ENCODE measurements at regions not wholly inside any gene's neighbourhood (a gene's known extent, or its start where the extent isn't known, plus 50 kb on each side); places are given as distances from the start of the nearest gene placed in this dataset.
"Not testable (repeated sequence)": the region's sequence is repeated elsewhere in the genome, so short reads cannot be mapped to it uniquely, and the experiment has no call there.

DNA sequence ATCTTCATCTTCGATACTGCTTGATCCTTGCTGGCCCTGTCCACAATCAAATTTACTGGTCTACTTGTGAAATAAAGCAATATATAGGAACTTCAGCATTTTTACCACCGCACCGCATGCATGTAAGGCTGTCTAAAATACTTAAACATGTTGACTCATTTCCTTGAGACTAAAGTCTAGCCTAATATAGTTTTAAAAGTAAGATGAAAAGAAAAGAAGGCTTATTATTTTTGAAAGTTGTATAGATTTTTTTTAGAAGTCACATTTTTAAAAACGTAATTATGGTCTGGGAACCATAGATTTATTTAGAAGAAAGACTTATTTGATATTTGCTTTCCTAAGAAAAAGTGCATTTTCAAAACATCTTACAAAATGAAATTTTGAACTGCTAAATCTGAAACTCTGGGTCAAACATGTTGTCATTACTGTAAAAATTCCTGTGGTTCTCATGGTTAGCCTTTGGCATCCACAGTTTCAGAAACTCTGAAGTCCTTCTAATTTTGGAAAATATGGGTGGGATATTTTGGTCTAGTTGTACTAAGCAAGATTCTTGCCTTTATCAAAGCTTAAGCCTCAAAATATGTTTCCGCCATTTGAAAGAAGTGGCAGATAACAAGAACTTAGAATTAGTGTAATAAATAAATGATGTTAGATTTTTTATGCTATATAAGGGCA, 423.5 kb upstream of the CTSO start:
- Histone ChIP-seq H3K9me3 (no peaks in the 10 kb centered on the region), H3K27ac (no peak overlapping the region), H3K36me3 (no peaks in the 10 kb centered on the region), H3K4me1 (no peaks in the 10 kb centered on the region), H3K4me3 (no peak overlapping the region), H3K27me3 (no peaks in the 10 kb centered on the region)
- WGBS, 2 donors = 72 to 76% methylated on average over 5 of the region's 5 CpGs
- intact Hi-C loops (cut with DNase I) = no loop called here
- no peak for DNase-seq
- TF ChIP-seq POLR2A (IDR thresholded peaks at IDR 0.05) = no peak
- no peak for TF ChIP-seq CTCF (IDR thresholded peaks at IDR 0.05)

- Histone ChIP-seq H3K36me3 (no peaks in the 10 kb centered on the region), H3K4me3 (no peak overlapping the region), H3K27ac (no peak overlapping the region), H3K4me1 (no peaks in the 10 kb centered on the region), H3K27me3 (no peaks in the 10 kb centered on the region), H3K9me3 (no peaks in the 10 kb centered on the region)
- intact Hi-C loops (cut with DNase I) = no loop called here
- no peak for DNase-seq
- TF ChIP-seq POLR2A (IDR thresholded peaks at IDR 0.05) (no peak), CTCF (IDR thresholded peaks at IDR 0.05) (no peak)
Measured at GRCh38 chr4:156374894-156375293, 421.2 kb upstream of the CTSO start.

GRCh38 chr4:156374069-156374468, 420.4 kb upstream of the CTSO start:
- intact Hi-C loops (cut with DNase I) = no loop called here
- Histone ChIP-seq H3K36me3 (no peaks in the 10 kb centered on the region), H3K4me1 (no peaks in the 10 kb centered on the region), H3K4me3 (no peak overlapping the region), H3K27me3 (no peaks in the 10 kb centered on the region), H3K27ac (no peak overlapping the region), H3K9me3 (no peaks in the 10 kb centered on the region)
- TF ChIP-seq POLR2A (IDR thresholded peaks at IDR 0.05) = no peak
- no peak for TF ChIP-seq CTCF (IDR thresholded peaks at IDR 0.05)
- DNase-seq = no peak
- WGBS, 2 donors = 44% methylated on average over 2 of the region's 2 CpGs

GRCh38 chr4:156367502-156367901, 413.8 kb upstream of the CTSO start:
- WGBS, 2 donors = 30% methylated on average over 2 of the region's 13 CpGs; no CpG with 5 or more reads in 1 of the 2 donors
- not testable (repeated sequence) for H3K27me3 ChIP-seq

DNA sequence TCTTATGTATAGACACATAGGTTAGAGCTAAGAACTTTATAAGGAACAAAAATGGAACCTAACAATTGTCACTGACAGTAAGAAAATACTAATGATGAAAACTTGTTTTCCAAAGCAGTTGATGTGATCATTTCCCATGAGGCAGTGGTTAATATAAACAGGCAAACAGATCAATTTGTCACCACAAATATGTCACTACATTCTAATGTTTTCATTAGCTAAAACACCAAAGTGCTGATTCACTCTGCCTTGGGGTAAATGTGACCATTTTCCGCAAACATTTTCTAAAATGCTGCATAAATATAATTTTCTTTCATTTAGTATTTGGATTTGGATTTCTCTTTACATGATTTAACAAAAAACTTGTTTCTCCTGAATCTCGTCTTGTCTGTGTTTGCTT, 408.9 kb upstream of the CTSO start:
- DNase-seq = no peak
- H3K27me3 ChIP-seq = no peaks in the 10 kb centered on the region
- WGBS, 2 donors = 18% methylated on average over 2 of the region's 2 CpGs
- TF ChIP-seq POLR2A (IDR thresholded peaks at IDR 0.05) (no peak), CTCF (IDR thresholded peaks at IDR 0.05) (no peak)
- H3K4me1 ChIP-seq = no peaks in the 10 kb centered on the region
- H3K36me3 ChIP-seq = no peaks in the 10 kb centered on the region
- no peak overlapping the region for H3K4me3 ChIP-seq
- no peak overlapping the region for H3K27ac ChIP-seq
- intact Hi-C loops (cut with DNase I) = no loop called here
- H3K9me3 ChIP-seq = no peaks in the 10 kb centered on the region

More at GRCh38 chr4:156367502-156367901, 413.8 kb upstream of the CTSO start:
- H3K4me1 ChIP-seq; H3K9me3 ChIP-seq; H3K4me3 ChIP-seq; intact Hi-C loops (cut with DNase I); H3K36me3 ChIP-seq; H3K27ac ChIP-seq; DNase-seq: not testable (repeated sequence)

All from esophagus squamous epithelium (tissue), 5 donors.